Endodermal cell (in vitro differentiated cells): ENCODE measurements at regions not wholly inside any gene's neighbourhood (a gene's known extent, or its start where the extent isn't known, plus 50 kb on each side); places are given as distances from the start of the nearest gene placed in this dataset.

Source experiments
- DNase-seq: peaks from one replicate; pipeline ENCODE4 v3.0.0-alpha.2; 2017
- H3K27ac ChIP-seq: 2 replicates; pipeline ENCODE4 v1.5.1; 2013; ENCODE audit warnings: mild to moderate bottlenecking, low read depth, low read length, moderate library complexity
- H3K27me3 ChIP-seq: 2 replicates; pipeline ENCODE4 v1.6.1; 2013; ENCODE audit warnings: mild to moderate bottlenecking, low read length, moderate library complexity; ENCODE audit not compliant: insufficient read depth, control insufficient read depth, poor library complexity, severe bottlenecking
- H3K36me3 ChIP-seq: 2 replicates; pipeline ENCODE4 v1.7.0; 2013; ENCODE audit warnings: mild to moderate bottlenecking, low read length, moderate library complexity; ENCODE audit not compliant: control insufficient read depth, insufficient read depth
- H3K4me1 ChIP-seq: one replicate; pipeline ENCODE4 v1.7.0; 2013; ENCODE audit warnings: low read length; ENCODE audit not compliant: control insufficient read depth, insufficient read depth
- H3K4me3 ChIP-seq: 2 replicates; pipeline ENCODE4 v1.5.1; 2013; ENCODE audit warnings: mild to moderate bottlenecking, low read length, moderate library complexity
- H3K9ac ChIP-seq: 2 replicates; pipeline ENCODE4 v1.6.1; 2013; ENCODE audit warnings: mild to moderate bottlenecking, low read length, moderate library complexity; ENCODE audit not compliant: poor library complexity, severe bottlenecking; ENCODE audit errors: extremely low read depth
- H3K9me3 ChIP-seq: 2 replicates; pipeline ENCODE4 v1.6.1; 2013; ENCODE audit warnings: mild to moderate bottlenecking, low read length, moderate library complexity; ENCODE audit not compliant: control insufficient read depth
- H3K27ac Mint-ChIP-seq: 2 replicates; pipeline ENCODE4 v1.8.0; 2020; ENCODE audit warnings: mixed read lengths
- H3K27me3 Mint-ChIP-seq: 2 replicates; pipeline ENCODE4 v1.8.0; 2021; ENCODE audit warnings: mild to moderate bottlenecking, mixed read lengths; ENCODE audit not compliant: insufficient read depth
- H3K36me3 Mint-ChIP-seq: 2 replicates; pipeline ENCODE4 v1.8.0; 2020; ENCODE audit warnings: low read depth, mixed read lengths
- H3K4me1 Mint-ChIP-seq: 2 replicates; pipeline ENCODE4 v1.8.0; 2020; ENCODE audit warnings: mixed read lengths
- H3K4me3 Mint-ChIP-seq: 2 replicates; pipeline ENCODE4 v1.8.0; 2020; ENCODE audit warnings: mild to moderate bottlenecking, moderate library complexity, mixed read lengths
- H3K9me3 Mint-ChIP-seq: 2 replicates; pipeline ENCODE4 v1.8.0; 2020; ENCODE audit warnings: mild to moderate bottlenecking, mixed read lengths
- CTCF ChIP-seq: fragments of 200-600 bp; sonication (generic); conservative IDR thresholded peaks from 2 replicates; pipeline ENCODE4 v1.5.0; 2021; ENCODE audit warnings: antibody characterized with exemption, mild to moderate bottlenecking
- WGBS, 2 experiments: methylation state at CpG; one replicate each; pipeline versions ENCODE4 v1.1.5 to v1.1.7; 2013; ENCODE audit warnings: missing lambda C conversion rate in 2 of 2, mixed read lengths in 1 of 2; ENCODE audit not compliant: insufficient coverage in 1 of 2, insufficient read length in 1 of 2; 5-methylcytosine and 5-hydroxymethylcytosine counted together

GRCh38 chr2:176457481-176457880 is 188.2 kb downstream of the MTX2 start:
- TF ChIP-seq CTCF = no peak
- no peak overlapping the region for H3K27ac ChIP-seq
- no peak overlapping the region for H3K4me3 ChIP-seq
- H3K4me1 Mint-ChIP-seq = peaks cover 10% of the 10 kb centered on the region
- peaks cover 2% of the 10 kb centered on the region for H3K4me1 ChIP-seq
- H3K36me3 Mint-ChIP-seq = no peaks in the 10 kb centered on the region
- no peak for DNase-seq
- no peaks in the 10 kb centered on the region for H3K9me3 ChIP-seq
- H3K27me3 Mint-ChIP-seq = peaks cover 23% of the 10 kb centered on the region
- H3K27me3 ChIP-seq = peaks cover 11% of the 10 kb centered on the region
- no peaks in the 10 kb centered on the region for H3K9me3 Mint-ChIP-seq
- H3K36me3 ChIP-seq = no peaks in the 10 kb centered on the region
- H3K27ac Mint-ChIP-seq = no peak overlapping the region
- H3K9ac ChIP-seq = no peak overlapping the region
- H3K4me3 Mint-ChIP-seq = no peak overlapping the region
- 78% methylated on average over 1 of the region's 1 CpG; no CpG with 5 or more reads in 1 of the 2 experiments for WGBS, 2 experiments

- Mint-ChIP-seq H3K27me3 (peaks cover 25% of the 10 kb centered on the region), H3K4me1 (peaks cover 19% of the 10 kb centered on the region), H3K27ac (no peak overlapping the region), H3K4me3 (no peak overlapping the region), H3K9me3 (no peaks in the 10 kb centered on the region), H3K36me3 (no peaks in the 10 kb centered on the region)
- TF ChIP-seq CTCF = no peak
- Histone ChIP-seq H3K27me3 (peaks cover 11% of the 10 kb centered on the region), H3K4me3 (no peak overlapping the region), H3K27ac (no peak overlapping the region), H3K9me3 (no peaks in the 10 kb centered on the region), H3K36me3 (no peaks in the 10 kb centered on the region), H3K9ac (no peak overlapping the region), H3K4me1 (peaks cover 2% of the 10 kb centered on the region)
- WGBS, 2 experiments = 94 to 100% methylated on average over 4 to 5 of the region's 5 CpGs
- DNase-seq = no peak
Measured at GRCh38 chr2:176461098-176461808, 192.0 kb downstream of the MTX2 start.

DNA sequence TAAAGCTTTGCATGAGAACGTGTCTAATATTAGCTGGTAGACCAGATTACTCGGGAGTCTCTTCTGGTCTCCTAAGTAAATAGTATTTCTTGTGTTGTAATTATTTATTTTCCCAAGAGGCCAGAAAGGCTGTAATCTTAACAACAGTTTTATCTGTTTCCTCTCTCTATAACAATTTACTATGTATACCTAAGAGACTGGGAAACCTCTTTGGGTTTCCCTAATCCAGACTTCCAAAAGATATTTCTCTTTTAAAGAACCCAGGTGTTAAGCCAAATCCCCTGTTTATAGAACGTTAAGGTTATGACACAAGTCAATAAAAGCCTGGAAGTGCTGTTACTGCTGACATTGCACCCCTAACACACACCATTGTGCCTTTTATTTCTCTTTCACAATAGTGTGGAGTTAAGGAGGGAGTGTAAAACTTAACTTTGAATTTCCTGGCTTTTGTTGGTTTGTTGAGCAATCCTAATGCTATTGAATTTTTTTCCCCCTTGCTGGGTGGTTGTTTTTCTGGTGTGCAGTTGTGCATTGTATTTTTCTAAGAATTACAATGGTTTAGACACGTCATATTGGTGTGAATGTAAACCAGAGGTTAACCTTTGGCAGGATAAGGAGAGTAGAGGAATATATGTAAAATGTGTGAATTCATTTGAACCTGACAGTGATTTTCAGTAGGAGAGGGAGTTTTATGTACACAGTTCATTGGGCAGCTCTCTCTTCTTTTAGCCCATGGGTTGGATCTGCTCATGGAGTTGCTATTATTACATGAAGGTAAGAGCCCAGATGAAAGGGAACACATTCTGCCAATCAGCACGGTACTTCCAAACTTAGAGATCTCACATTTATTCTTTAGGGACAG is 192.8 kb downstream of the MTX2 start:
- H3K9me3 ChIP-seq = no peaks in the 10 kb centered on the region
- no peak overlapping the region for H3K4me3 ChIP-seq
- H3K27me3 ChIP-seq = peaks cover 11% of the 10 kb centered on the region
- no peak overlapping the region for H3K27ac ChIP-seq
- Mint-ChIP-seq H3K27ac (no peak overlapping the region), H3K4me1 (peaks cover 25% of the 10 kb centered on the region), H3K4me3 (no peak overlapping the region), H3K36me3 (no peaks in the 10 kb centered on the region), H3K9me3 (no peaks in the 10 kb centered on the region), H3K27me3 (peaks cover 26% of the 10 kb centered on the region)
- DNase-seq = no peak
- TF ChIP-seq CTCF = no peak
- 78 to 83% methylated on average over 2 to 5 of the region's 5 CpGs for WGBS, 2 experiments
- H3K4me1 ChIP-seq = peaks cover 2% of the 10 kb centered on the region
- no peaks in the 10 kb centered on the region for H3K36me3 ChIP-seq
- H3K9ac ChIP-seq = no peak overlapping the region
